ENCODE measurements at regions not wholly inside any gene's neighbourhood (a gene's known extent, or its start where the extent isn't known, plus 50 kb on each side); places are given as distances from the start of the nearest gene placed in this dataset.

DNA sequence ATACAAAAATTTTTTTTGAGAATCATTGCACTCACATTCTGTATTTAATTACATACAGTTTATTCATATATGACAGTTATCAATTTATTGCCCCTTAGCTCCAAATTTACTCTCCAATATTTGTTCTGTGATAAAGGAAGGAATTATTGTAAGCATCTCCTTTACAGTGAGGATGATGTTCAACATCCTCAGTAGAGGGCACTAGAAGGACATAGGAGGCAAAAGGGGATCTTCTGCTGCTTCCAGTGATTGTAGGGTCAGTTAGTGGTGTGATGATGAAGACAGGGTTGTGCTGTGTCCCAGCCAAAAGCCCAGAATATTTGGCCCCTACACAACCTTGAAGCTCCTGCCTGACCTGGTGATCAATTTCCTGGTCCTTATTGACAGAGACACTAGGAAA, 89.9 kb upstream of the DCBLD2 start:
- no peak overlapping the region for H3K9ac ChIP-seq (ENCODE audit: low read length in 3 of 3)
- no peaks in the 10 kb centered on the region for H3K4me1 ChIP-seq (ENCODE audit: control insufficient read depth in 2 of 3, insufficient read depth in 2 of 3, low read depth in 1 of 3, low read length in 3 of 3)
- TF ChIP-seq, protein P1, sequence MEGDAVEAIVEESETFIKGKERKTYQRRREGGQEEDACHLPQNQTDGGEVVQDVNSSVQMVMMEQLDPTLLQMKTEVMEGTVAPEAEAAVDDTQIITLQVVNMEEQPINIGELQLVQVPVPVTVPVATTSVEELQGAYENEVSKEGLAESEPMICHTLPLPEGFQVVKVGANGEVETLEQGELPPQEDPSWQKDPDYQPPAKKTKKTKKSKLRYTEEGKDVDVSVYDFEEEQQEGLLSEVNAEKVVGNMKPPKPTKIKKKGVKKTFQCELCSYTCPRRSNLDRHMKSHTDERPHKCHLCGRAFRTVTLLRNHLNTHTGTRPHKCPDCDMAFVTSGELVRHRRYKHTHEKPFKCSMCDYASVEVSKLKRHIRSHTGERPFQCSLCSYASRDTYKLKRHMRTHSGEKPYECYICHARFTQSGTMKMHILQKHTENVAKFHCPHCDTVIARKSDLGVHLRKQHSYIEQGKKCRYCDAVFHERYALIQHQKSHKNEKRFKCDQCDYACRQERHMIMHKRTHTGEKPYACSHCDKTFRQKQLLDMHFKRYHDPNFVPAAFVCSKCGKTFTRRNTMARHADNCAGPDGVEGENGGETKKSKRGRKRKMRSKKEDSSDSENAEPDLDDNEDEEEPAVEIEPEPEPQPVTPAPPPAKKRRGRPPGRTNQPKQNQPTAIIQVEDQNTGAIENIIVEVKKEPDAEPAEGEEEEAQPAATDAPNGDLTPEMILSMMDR (IDR thresholded peaks at IDR 0.05; ENCODE audit: borderline replicate concordance, extremely low read depth, insufficient read depth): no peak
- no peaks in the 10 kb centered on the region for H3K27me3 ChIP-seq (ENCODE audit: control insufficient read depth, insufficient read depth, low read length)
- intact Hi-C loops (cut with DNase I): loop anchor here (5.0 kb wide), 1 partner anchor 174 kb away; no protein-coding TSS in a partner anchor
- DNase-seq (no peak), FAIRE-seq (no peak)
- no peak overlapping the region for H3K4me3 ChIP-seq (ENCODE audit: low read length in 3 of 3)
- H3K27ac ChIP-seq (ENCODE audit: low read depth in 2 of 2, low read length in 2 of 2): no peak overlapping the region
- no peaks in the 10 kb centered on the region for H3K9me3 ChIP-seq (ENCODE audit: control insufficient read depth in 2 of 3, insufficient read depth in 1 of 3, low read length in 3 of 3)
- H3K36me3 ChIP-seq (ENCODE audit: control insufficient read depth in 2 of 3, insufficient read depth in 3 of 3, low read length in 3 of 3): no peaks in the 10 kb centered on the region

DNA sequence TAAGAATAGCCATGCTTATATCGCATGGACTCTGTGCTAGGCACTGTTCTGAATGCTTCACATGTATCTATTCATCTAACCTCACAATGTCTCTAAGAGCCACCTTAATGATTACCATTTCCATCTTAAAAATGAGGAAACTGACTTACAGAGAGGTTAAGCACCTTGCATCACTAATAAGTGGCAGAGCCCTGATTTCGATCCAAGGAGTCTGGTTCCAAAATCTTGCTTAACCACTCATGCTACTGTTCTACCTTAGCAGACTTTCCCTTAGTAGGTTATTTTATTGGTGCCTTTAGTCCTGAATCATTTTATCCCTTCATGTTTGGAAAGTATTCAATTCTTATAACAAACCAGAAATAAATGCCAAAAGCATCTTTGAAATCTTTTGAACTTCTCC, 89.2 kb upstream of the DCBLD2 start:
- Histone ChIP-seq H3K4me3 (ENCODE audit: low read length in 3 of 3) (no peak overlapping the region), H3K27me3 (ENCODE audit: control insufficient read depth, insufficient read depth, low read length) (no peaks in the 10 kb centered on the region), H3K27ac (ENCODE audit: low read depth in 2 of 2, low read length in 2 of 2) (no peak overlapping the region), H3K9ac (ENCODE audit: low read length in 3 of 3) (no peak overlapping the region), H3K4me1 (ENCODE audit: control insufficient read depth in 2 of 3, insufficient read depth in 2 of 3, low read depth in 1 of 3, low read length in 3 of 3) (no peaks in the 10 kb centered on the region), H3K36me3 (ENCODE audit: control insufficient read depth in 2 of 3, insufficient read depth in 3 of 3, low read length in 3 of 3) (no peaks in the 10 kb centered on the region), H3K9me3 (ENCODE audit: control insufficient read depth in 2 of 3, insufficient read depth in 1 of 3, low read length in 3 of 3) (no peaks in the 10 kb centered on the region)
- FAIRE-seq: no peak
- intact Hi-C loops (cut with DNase I): loop anchor here (5.0 kb wide), 1 partner anchor 173 kb away; no protein-coding TSS in a partner anchor
- no peak for DNase-seq
- TF ChIP-seq, protein P1 (IDR thresholded peaks at IDR 0.05; ENCODE audit: borderline replicate concordance, extremely low read depth, insufficient read depth): no peak

DNA sequence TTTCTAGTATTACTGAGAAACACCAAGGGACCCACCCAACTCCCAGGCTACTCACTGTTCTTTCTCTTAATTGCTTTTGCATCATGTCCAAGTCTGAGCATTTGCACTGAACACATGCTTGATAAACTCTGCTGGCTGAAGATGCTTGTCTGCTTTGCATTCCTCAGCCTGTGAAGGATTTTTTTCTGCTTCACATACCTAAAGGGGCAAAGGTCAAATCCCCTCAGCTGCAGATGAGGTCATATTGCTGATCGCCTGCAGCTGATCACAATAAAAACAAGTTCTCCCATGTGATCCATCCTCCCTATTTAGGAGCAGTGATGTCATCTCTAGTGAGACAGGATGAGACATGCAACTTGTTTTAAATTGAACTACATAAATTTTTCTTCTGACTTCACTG, 84.6 kb upstream of the DCBLD2 start:
- Histone ChIP-seq H3K9me3 (ENCODE audit: control insufficient read depth in 2 of 3, insufficient read depth in 1 of 3, low read length in 3 of 3) (no peaks in the 10 kb centered on the region), H3K36me3 (ENCODE audit: control insufficient read depth in 2 of 3, insufficient read depth in 3 of 3, low read length in 3 of 3) (no peaks in the 10 kb centered on the region), H3K27me3 (ENCODE audit: control insufficient read depth, insufficient read depth, low read length) (no peaks in the 10 kb centered on the region), H3K27ac (ENCODE audit: low read depth in 2 of 2, low read length in 2 of 2) (no peak overlapping the region), H3K4me1 (ENCODE audit: control insufficient read depth in 2 of 3, insufficient read depth in 2 of 3, low read depth in 1 of 3, low read length in 3 of 3) (no peaks in the 10 kb centered on the region), H3K4me3 (ENCODE audit: low read length in 3 of 3) (no peak overlapping the region), H3K9ac (ENCODE audit: low read length in 3 of 3) (no peak overlapping the region)
- intact Hi-C loops (cut with DNase I): no loop called here
- TF ChIP-seq, protein P1 (IDR thresholded peaks at IDR 0.05; ENCODE audit: borderline replicate concordance, extremely low read depth, insufficient read depth): no peak
- DNase-seq (peak in 3 of 5 donors; percentile 33 to 69 (median 36)), FAIRE-seq (no peak)

DNA sequence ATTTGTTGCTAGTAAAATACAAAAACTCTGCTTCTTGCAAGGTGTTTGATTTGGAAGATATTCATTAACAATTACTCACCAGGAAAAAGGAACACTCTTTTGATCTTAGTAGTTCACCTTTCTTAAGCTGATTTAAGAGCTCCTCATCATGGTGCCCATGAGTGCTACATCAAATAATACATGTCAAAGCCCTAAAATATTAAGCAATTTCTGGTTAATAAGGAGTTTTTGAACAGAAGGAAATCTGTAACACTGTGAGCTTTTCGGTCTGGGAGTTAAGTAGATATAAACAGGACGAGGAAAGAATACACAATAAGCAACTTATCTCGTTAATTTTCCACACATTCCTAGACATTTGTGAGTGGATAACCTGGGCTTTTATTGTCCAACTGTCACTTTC, 83.9 kb upstream of the DCBLD2 start:
- Histone ChIP-seq H3K9ac (ENCODE audit: low read length in 3 of 3) (no peak overlapping the region), H3K36me3 (ENCODE audit: control insufficient read depth in 2 of 3, insufficient read depth in 3 of 3, low read length in 3 of 3) (no peaks in the 10 kb centered on the region), H3K27me3 (ENCODE audit: control insufficient read depth, insufficient read depth, low read length) (no peaks in the 10 kb centered on the region), H3K4me1 (ENCODE audit: control insufficient read depth in 2 of 3, insufficient read depth in 2 of 3, low read depth in 1 of 3, low read length in 3 of 3) (no peaks in the 10 kb centered on the region), H3K4me3 (ENCODE audit: low read length in 3 of 3) (no peak overlapping the region), H3K9me3 (ENCODE audit: control insufficient read depth in 2 of 3, insufficient read depth in 1 of 3, low read length in 3 of 3) (no peaks in the 10 kb centered on the region), H3K27ac (ENCODE audit: low read depth in 2 of 2, low read length in 2 of 2) (no peak overlapping the region)
- DNase-seq (no peak), FAIRE-seq (no peak)
- TF ChIP-seq, protein P1 (IDR thresholded peaks at IDR 0.05; ENCODE audit: borderline replicate concordance, extremely low read depth, insufficient read depth): no peak
- intact Hi-C loops (cut with DNase I): no loop called here

Measured in kidney (tissue), 13 donors.